ENCODE measurements at regions not wholly inside any gene's neighbourhood (a gene's known extent, or its start where the extent isn't known, plus 50 kb on each side); places are given as distances from the start of the nearest gene placed in this dataset.
"Not testable (repeated sequence)": the region's sequence is repeated elsewhere in the genome, so short reads cannot be mapped to it uniquely, and the experiment has no call there.

DNA sequence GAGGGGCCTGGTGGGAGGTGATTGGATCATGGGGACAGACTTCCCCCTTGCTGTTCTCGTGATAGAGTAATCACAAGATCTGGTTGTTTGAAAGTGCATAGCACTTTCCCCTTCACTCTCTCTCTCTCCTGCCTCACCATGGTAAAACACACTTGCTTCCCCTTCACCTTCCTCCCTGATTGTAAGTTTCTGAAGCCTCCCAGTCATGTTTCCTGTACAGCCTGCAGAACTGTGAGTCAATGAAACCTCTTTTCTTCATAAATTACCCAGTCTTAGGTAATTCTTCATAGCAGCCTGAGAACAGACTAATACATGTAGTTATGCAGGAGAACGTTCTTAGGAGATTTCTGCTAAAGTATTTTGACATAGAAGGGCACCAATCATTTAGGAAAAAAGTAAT is 59.9 kb upstream of the FBXO28 start:
- 40 to 48% methylated on average over 2 of the region's 2 CpGs for WGBS, 2 donors
- Histone ChIP-seq H3K4me1 (peaks cover 0 to 4% (median 1%) of the 10 kb centered on the region in 4 donors), H3K27ac (no peak overlapping the region), H3K36me3 (no peaks in the 10 kb centered on the region), H3K4me3 (no peak overlapping the region), H3K9me3 (no peaks in the 10 kb centered on the region), H3K27me3 (no peaks in the 10 kb centered on the region)
- DNase-seq (ENCODE audit: low spot score in 2 of 2), result no peak
- TF ChIP-seq POLR2A (IDR thresholded peaks at IDR 0.05) (no peak), EP300 (IDR thresholded peaks at IDR 0.05) (no peak)
- TF ChIP-seq, protein P1, sequence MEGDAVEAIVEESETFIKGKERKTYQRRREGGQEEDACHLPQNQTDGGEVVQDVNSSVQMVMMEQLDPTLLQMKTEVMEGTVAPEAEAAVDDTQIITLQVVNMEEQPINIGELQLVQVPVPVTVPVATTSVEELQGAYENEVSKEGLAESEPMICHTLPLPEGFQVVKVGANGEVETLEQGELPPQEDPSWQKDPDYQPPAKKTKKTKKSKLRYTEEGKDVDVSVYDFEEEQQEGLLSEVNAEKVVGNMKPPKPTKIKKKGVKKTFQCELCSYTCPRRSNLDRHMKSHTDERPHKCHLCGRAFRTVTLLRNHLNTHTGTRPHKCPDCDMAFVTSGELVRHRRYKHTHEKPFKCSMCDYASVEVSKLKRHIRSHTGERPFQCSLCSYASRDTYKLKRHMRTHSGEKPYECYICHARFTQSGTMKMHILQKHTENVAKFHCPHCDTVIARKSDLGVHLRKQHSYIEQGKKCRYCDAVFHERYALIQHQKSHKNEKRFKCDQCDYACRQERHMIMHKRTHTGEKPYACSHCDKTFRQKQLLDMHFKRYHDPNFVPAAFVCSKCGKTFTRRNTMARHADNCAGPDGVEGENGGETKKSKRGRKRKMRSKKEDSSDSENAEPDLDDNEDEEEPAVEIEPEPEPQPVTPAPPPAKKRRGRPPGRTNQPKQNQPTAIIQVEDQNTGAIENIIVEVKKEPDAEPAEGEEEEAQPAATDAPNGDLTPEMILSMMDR (IDR thresholded peaks at IDR 0.05), result no peak

DNA sequence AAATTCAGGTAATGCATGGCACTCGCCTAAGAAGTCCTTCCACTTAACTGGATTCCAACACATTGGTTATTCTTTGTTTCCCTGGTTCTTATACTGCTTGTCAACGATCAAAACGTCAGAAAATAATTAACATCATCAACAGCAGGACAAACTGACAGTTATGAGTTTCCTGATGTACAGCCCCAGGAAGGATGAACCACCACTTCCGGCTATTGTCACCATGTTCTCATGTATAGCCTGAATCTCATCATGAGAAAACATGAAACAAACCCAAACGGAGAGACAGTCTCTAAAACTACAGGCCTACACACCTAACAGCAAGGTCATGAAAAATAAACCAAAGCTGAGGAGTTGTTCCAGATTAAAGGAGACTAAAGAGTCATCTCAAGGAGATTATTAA is 60.5 kb upstream of the FBXO28 start:
- TF ChIP-seq POLR2A (IDR thresholded peaks at IDR 0.05), result no peak
- TF ChIP-seq, protein P1 (IDR thresholded peaks at IDR 0.05), result no peak
- no peak for TF ChIP-seq EP300 (IDR thresholded peaks at IDR 0.05)
- H3K36me3 ChIP-seq, result no peaks in the 10 kb centered on the region
- 61 to 67% methylated on average over 5 of the region's 5 CpGs for WGBS, 2 donors
- no peaks in the 10 kb centered on the region for H3K27me3 ChIP-seq
- H3K9me3 ChIP-seq, result no peaks in the 10 kb centered on the region
- no peak for DNase-seq (ENCODE audit: low spot score in 2 of 2)
- no peak overlapping the region for H3K27ac ChIP-seq
- H3K4me1 ChIP-seq, result peaks cover 0 to 4% (median 1%) of the 10 kb centered on the region in 4 donors
- no peak overlapping the region for H3K4me3 ChIP-seq

DNA sequence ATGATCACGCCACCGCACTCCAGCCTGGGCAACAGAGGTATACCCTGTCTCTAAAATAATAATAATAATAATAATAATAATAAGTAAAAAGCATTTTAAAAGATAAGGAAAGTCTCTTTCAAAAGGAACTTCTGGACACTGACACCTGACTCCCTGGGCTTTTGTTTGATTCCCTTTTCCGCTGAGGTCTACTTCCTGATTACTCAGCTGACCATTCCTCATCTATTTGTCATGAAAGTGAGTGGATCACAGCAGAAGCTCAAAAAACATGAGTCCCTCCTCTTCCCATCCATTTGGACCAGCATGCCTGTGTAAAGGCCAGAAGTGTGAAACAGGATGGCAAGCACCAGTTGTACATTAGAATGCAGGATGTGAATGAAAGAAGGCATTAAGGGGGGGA is 61.1 kb upstream of the FBXO28 start:
- no peaks in the 10 kb centered on the region for H3K9me3 ChIP-seq
- DNase-seq (ENCODE audit: low spot score in 2 of 2), result no peak
- no peaks in the 10 kb centered on the region for H3K27me3 ChIP-seq
- H3K4me3 ChIP-seq, result no peak overlapping the region
- WGBS, 2 donors, result 84 to 90% methylated on average over 3 of the region's 3 CpGs
- H3K27ac ChIP-seq, result no peak overlapping the region
- H3K36me3 ChIP-seq, result no peaks in the 10 kb centered on the region
- TF ChIP-seq, protein P1 (IDR thresholded peaks at IDR 0.05), result no peak
- TF ChIP-seq POLR2A (IDR thresholded peaks at IDR 0.05), result no peak
- TF ChIP-seq EP300 (IDR thresholded peaks at IDR 0.05), result no peak
- peaks cover 0 to 4% (median 1%) of the 10 kb centered on the region in 4 donors for H3K4me1 ChIP-seq

DNA sequence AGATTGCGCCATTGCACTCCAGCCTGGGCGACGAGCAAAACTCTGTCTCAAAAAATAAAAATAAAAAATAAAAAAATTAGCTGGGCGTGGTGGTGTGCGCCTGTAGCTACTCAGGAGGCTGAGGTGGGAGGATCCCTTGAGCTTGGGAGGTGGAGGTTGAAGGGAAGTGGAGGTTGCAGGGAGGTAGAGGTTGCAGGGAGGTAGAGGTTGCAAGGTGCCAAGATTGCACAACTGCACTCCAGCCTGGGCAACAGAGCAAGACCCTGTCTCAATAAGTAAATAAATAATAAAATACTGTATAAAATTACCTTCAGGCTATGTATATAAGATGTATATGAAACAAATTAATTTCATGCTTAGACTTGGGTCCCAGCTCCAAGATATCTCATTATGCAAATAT is 62.1 kb upstream of the FBXO28 start:
- not testable (repeated sequence) for H3K27me3 ChIP-seq; H3K4me1 ChIP-seq; H3K4me3 ChIP-seq; DNase-seq (ENCODE audit: low spot score in 2 of 2); H3K27ac ChIP-seq; H3K9me3 ChIP-seq; H3K36me3 ChIP-seq
- WGBS, 2 donors, result 80 to 92% methylated on average over 5 of the region's 5 CpGs

DNA sequence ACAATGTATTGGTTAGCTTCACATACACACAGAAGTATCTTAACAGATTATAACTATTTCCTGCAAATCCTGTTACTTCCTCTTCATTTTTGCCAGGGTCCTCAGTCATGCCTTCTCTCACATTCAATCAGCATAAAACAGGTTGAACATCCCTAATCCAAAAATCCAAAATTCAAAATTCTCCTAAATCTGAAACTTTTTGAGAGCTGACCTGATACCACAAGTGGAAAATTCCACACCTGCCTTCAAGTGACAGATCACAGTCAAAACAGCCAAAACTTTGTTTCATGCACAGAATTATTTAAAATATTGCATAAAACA is 62.9 kb upstream of the FBXO28 start:
- no peak overlapping the region for H3K4me3 ChIP-seq
- DNase-seq (ENCODE audit: low spot score in 2 of 2), result no peak
- H3K9me3 ChIP-seq, result no peaks in the 10 kb centered on the region
- H3K4me1 ChIP-seq, result peaks cover 0 to 4% (median 1%) of the 10 kb centered on the region in 4 donors
- H3K27ac ChIP-seq, result no peak overlapping the region
- TF ChIP-seq POLR2A (IDR thresholded peaks at IDR 0.05) (no peak), EP300 (IDR thresholded peaks at IDR 0.05) (no peak)
- TF ChIP-seq, protein P1 (IDR thresholded peaks at IDR 0.05), result no peak
- H3K36me3 ChIP-seq, result no peaks in the 10 kb centered on the region
- H3K27me3 ChIP-seq, result no peaks in the 10 kb centered on the region

DNA sequence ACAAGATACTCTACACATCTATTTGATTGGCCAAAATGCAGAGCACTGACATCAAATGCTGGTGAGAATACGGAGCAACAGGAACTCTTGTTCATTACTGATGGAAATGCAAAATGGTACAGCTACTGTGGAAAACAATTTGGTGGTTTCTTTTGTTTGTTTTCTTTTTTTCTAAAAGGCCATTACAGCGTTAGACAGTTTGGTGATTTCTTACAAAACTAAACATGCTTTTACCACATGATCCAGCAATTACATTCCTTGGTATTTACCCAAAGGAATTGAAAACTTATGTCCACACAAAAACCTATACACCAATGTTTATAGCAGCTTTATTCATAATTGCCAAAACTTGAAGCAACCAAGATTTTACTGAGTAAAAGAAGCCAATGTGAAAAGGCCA is 66.4 kb upstream of the FBXO28 start:
- WGBS, 2 donors, result 74 to 75% methylated on average over 2 of the region's 2 CpGs
- Histone ChIP-seq H3K4me1 (peaks cover 0 to 4% (median 1%) of the 10 kb centered on the region in 4 donors), H3K4me3 (no peak overlapping the region), H3K27ac (no peak overlapping the region), H3K27me3 (no peaks in the 10 kb centered on the region), H3K36me3 (no peaks in the 10 kb centered on the region), H3K9me3 (no peaks in the 10 kb centered on the region)
- DNase-seq (ENCODE audit: low spot score in 2 of 2), result no peak
- TF ChIP-seq, protein P1 (IDR thresholded peaks at IDR 0.05), result no peak
- TF ChIP-seq EP300 (IDR thresholded peaks at IDR 0.05) (no peak), POLR2A (IDR thresholded peaks at IDR 0.05) (no peak)

All from tibial nerve (tissue), 4 donors.